AG04449 (cell line): ENCODE measurements at regions not wholly inside any gene's neighbourhood (a gene's known extent, or its start where the extent isn't known, plus 50 kb on each side); places are given as distances from the start of the nearest gene placed in this dataset.
"Not testable (repeated sequence)": the region's sequence is repeated elsewhere in the genome, so short reads cannot be mapped to it uniquely, and the experiment has no call there.

Experiments used
- CTCF ChIA-PET: fragments of 350-600 bp; formaldehyde crosslinking; extraction: SDS; loops from one replicate; lab custom pipeline; 2021; ENCODE audit warnings: antibody characterized with exemption; lab: Yijun Ruan, JAX
- POLR2A ChIA-PET: fragments of 400-600, 350-600 bp; formaldehyde crosslinking; extraction: SDS; loops from one replicate; lab custom pipeline; 2020; ENCODE audit warnings: antibody characterized with exemption, inconsistent platforms; lab: Yijun Ruan, JAX
- DNase-seq: peaks from one replicate; pipeline ENCODE4 v3.0.0-alpha.2; 2010; ENCODE audit warnings: low read depth, low spot score
- H3K4me3 ChIP-seq: 2 replicates; pipeline ENCODE4 v1.5.1; 2011; ENCODE audit warnings: low read depth, mild to moderate bottlenecking, control low read depth, low read length
- CTCF ChIP-seq: IDR thresholded peaks from one replicate; pipeline ENCODE4 v1.5.1; 2011; ENCODE audit warnings: mild to moderate bottlenecking, moderate library complexity, low read length, control low read depth, inconsistent platforms; ENCODE audit not compliant: insufficient read depth; ENCODE audit errors: missing control alignments

GRCh38 chr3:166706094-166706493 lies 674.0 kb downstream of the ZBBX start:
- no peak for DNase-seq
- TF ChIP-seq CTCF: no peak
- CTCF ChIA-PET: no interaction called here
- H3K4me3 ChIP-seq: no peak overlapping the region
- POLR2A ChIA-PET: no interaction called here

- POLR2A ChIA-PET: no interaction called here
- no peak for TF ChIP-seq CTCF
- CTCF ChIA-PET: no interaction called here
- DNase-seq: no peak
- no peak overlapping the region for H3K4me3 ChIP-seq
Measured at GRCh38 chr3:166697495-166697894, 682.6 kb downstream of the ZBBX start.

- DNase-seq: no peak
- no peak overlapping the region for H3K4me3 ChIP-seq
- POLR2A ChIA-PET: no interaction called here
- TF ChIP-seq CTCF: no peak
- CTCF ChIA-PET: no interaction called here
Measured at GRCh38 chr3:166696103-166696502, 684.0 kb downstream of the ZBBX start.

- TF ChIP-seq CTCF: no peak
- H3K4me3 ChIP-seq: no peak overlapping the region
- DNase-seq: no peak
- POLR2A ChIA-PET: no interaction called here
- CTCF ChIA-PET: no interaction called here
Measured at GRCh38 chr3:166688665-166689064, 691.4 kb downstream of the ZBBX start.

GRCh38 chr3:166685246-166685645 lies 694.9 kb downstream of the ZBBX start:
- TF ChIP-seq CTCF: no peak
- DNase-seq: no peak
- ChIA-PET CTCF (no interaction called here), POLR2A (no interaction called here)
- no peak overlapping the region for H3K4me3 ChIP-seq

- CTCF ChIA-PET, DNase-seq, H3K4me3 ChIP-seq, POLR2A ChIA-PET: not testable (repeated sequence)
Measured at GRCh38 chr3:166684077-166684476, 696.0 kb downstream of the ZBBX start.

- DNase-seq: no peak
- no peak overlapping the region for H3K4me3 ChIP-seq
- TF ChIP-seq CTCF: no peak
- CTCF ChIA-PET: no interaction called here
- POLR2A ChIA-PET: no interaction called here
Measured at GRCh38 chr3:166669781-166670180, 710.3 kb downstream of the ZBBX start.
